PC-9 (cell line): ENCODE measurements at regions not wholly inside any gene's neighbourhood (a gene's known extent, or its start where the extent isn't known, plus 50 kb on each side); places are given as distances from the start of the nearest gene placed in this dataset.

ENCODE experiments used
- CTCF ChIP-seq: fragments of 200-600 bp; sonication (generic); conservative IDR thresholded peaks from 2 replicates; pipeline ENCODE4 v1.6.1; 2017; ENCODE audit warnings: mixed run types, antibody characterized with exemption, mild to moderate bottlenecking, moderate library complexity
- EZH2 ChIP-seq: fragments of 200-600 bp; sonication (generic); IDR thresholded peaks from 2 replicates; pipeline ENCODE4 v1.8.0; 2017; ENCODE audit warnings: antibody characterized with exemption, low read depth

DNA sequence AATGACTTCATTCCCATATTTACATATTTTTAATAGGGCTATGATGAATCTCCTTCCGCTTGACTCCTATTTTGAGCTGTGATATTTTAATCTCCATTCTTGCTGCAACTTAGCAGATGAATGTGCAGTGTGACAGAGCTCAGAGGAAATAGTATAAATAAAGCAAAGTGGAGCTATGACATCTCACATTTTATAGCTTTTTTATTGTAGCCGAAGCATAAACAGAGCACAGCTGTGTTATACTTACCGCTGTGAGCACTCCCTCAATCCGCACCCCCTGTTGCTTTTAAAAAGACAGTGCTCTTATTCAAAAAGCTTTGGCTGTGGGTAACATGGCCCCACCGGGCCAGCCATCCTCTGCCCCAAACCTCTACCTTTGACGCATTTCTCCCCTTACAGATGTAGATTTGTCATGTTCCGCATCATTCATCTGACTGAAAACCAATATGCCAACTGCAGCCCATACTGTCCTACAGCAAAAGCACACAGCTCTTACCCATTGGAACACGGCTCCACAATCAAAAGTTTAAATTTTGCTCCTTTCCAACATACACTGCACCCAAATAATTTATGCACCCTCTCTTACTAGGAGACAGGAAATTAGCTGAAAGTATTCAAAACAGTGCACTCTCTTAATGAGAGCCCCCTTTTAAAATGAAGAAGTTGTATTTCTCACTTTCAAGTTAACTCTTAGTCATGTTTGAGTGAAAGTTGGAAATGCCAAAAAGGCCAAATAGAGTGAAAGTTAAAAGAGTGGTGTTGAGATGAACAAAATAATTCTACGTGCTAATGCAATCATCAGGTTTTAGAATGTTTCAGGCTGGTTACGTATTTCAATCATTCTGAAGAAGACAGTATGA, 429.3 kb upstream of the SOX5 start:
- TF ChIP-seq CTCF = no peak
- TF ChIP-seq EZH2 = no peak
